ENCODE measurements at regions not wholly inside any gene's neighbourhood (a gene's known extent, or its start where the extent isn't known, plus 50 kb on each side); places are given as distances from the start of the nearest gene placed in this dataset.

GRCh38 chr12:28954333-28954732 is 194.7 kb upstream of the FAR2 start:
- Histone ChIP-seq H3K4me1 (no peaks in the 10 kb centered on the region), H3K9me3 (no peaks in the 10 kb centered on the region), H3K27me3 (no peaks in the 10 kb centered on the region), H3K4me3 (no peak overlapping the region), H3K36me3 (no peaks in the 10 kb centered on the region), H3K27ac (no peak overlapping the region)
- intact Hi-C loops (cut with DNase I) = no loop called here
- no peak for TF ChIP-seq CTCF (IDR thresholded peaks at IDR 0.05)
- no peak for DNase-seq (ENCODE audit: low spot score in 2 of 2)

GRCh38 chr12:28955491-28955890 is 193.6 kb upstream of the FAR2 start:
- Histone ChIP-seq H3K27ac (no peak overlapping the region), H3K36me3 (no peaks in the 10 kb centered on the region), H3K27me3 (no peaks in the 10 kb centered on the region), H3K4me1 (no peaks in the 10 kb centered on the region), H3K9me3 (no peaks in the 10 kb centered on the region), H3K4me3 (no peak overlapping the region)
- DNase-seq (ENCODE audit: low spot score in 2 of 2) = no peak
- TF ChIP-seq CTCF (IDR thresholded peaks at IDR 0.05) = no peak
- intact Hi-C loops (cut with DNase I) = no loop called here

GRCh38 chr12:28955931-28956330 is 193.1 kb upstream of the FAR2 start:
- no peak for TF ChIP-seq CTCF (IDR thresholded peaks at IDR 0.05)
- Histone ChIP-seq H3K4me3 (no peak overlapping the region), H3K4me1 (no peaks in the 10 kb centered on the region), H3K27me3 (no peaks in the 10 kb centered on the region), H3K27ac (no peak overlapping the region), H3K36me3 (no peaks in the 10 kb centered on the region), H3K9me3 (no peaks in the 10 kb centered on the region)
- DNase-seq (ENCODE audit: low spot score in 2 of 2) = no peak
- intact Hi-C loops (cut with DNase I) = no loop called here

GRCh38 chr12:28958553-28959195 is 190.4 kb upstream of the FAR2 start:
- intact Hi-C loops (cut with DNase I) = no loop called here
- TF ChIP-seq CTCF (IDR thresholded peaks at IDR 0.05) = no peak
- Histone ChIP-seq H3K4me3 (no peak overlapping the region), H3K27ac (peak overlapping the region in 1 of 2 donors; percentile 2), H3K4me1 (no peaks in the 10 kb centered on the region), H3K9me3 (no peaks in the 10 kb centered on the region), H3K27me3 (no peaks in the 10 kb centered on the region), H3K36me3 (no peaks in the 10 kb centered on the region)
- no peak for DNase-seq (ENCODE audit: low spot score in 2 of 2)

- H3K9me3 ChIP-seq = no peaks in the 10 kb centered on the region
- no peak overlapping the region for H3K27ac ChIP-seq
- intact Hi-C loops (cut with DNase I) = no loop called here
- no peak for DNase-seq (ENCODE audit: low spot score in 2 of 2)
- H3K27me3 ChIP-seq = no peaks in the 10 kb centered on the region
- no peaks in the 10 kb centered on the region for H3K4me1 ChIP-seq
- H3K4me3 ChIP-seq = no peak overlapping the region
- H3K36me3 ChIP-seq = no peaks in the 10 kb centered on the region
- no peak for TF ChIP-seq CTCF (IDR thresholded peaks at IDR 0.05)
These were observed 187.1 kb upstream of the FAR2 start for GRCh38 chr12:28961948-28962384.

- Histone ChIP-seq H3K4me1 (no peaks in the 10 kb centered on the region), H3K4me3 (no peak overlapping the region), H3K27me3 (no peaks in the 10 kb centered on the region), H3K36me3 (no peaks in the 10 kb centered on the region), H3K27ac (no peak overlapping the region), H3K9me3 (no peaks in the 10 kb centered on the region)
- intact Hi-C loops (cut with DNase I) = no loop called here
- TF ChIP-seq CTCF (IDR thresholded peaks at IDR 0.05) = no peak
- DNase-seq (ENCODE audit: low spot score in 2 of 2) = no peak
These were observed 185.5 kb upstream of the FAR2 start for GRCh38 chr12:28963554-28963953.

Measured in ascending aorta (tissue), 2 donors.